ENCODE measurements at regions not wholly inside any gene's neighbourhood (a gene's known extent, or its start where the extent isn't known, plus 50 kb on each side); places are given as distances from the start of the nearest gene placed in this dataset.

- Histone ChIP-seq H3K4me3 (no peak overlapping the region), H3K79me2 (ENCODE audit: low read depth) (no peaks in the 10 kb centered on the region), H3F3A (ENCODE audit: insufficient read depth, low read depth) (no peaks in the 10 kb centered on the region), H3K27me3 (ENCODE audit: insufficient read depth, low read depth) (peaks cover 30% of the 10 kb centered on the region), H3K9me3 (ENCODE audit: insufficient read depth, low read depth) (no peaks in the 10 kb centered on the region), H3K36me3 (ENCODE audit: low read depth) (no peaks in the 10 kb centered on the region), H4K20me1 (ENCODE audit: insufficient read depth) (no peaks in the 10 kb centered on the region), H3K4me2 (no peak overlapping the region), H3K27ac (no peak overlapping the region), H3K9me2 (ENCODE audit: insufficient read depth) (no peaks in the 10 kb centered on the region), H2AFZ (no peak overlapping the region), H3K4me1 (replicated peaks; ENCODE audit: insufficient read depth) (no peaks in the 10 kb centered on the region)
- no TSS peak for BruUV-seq (replicated peaks)
- intact Hi-C loops (cut with micrococcal nuclease; ENCODE audit: unreplicated experiment) = no loop called here
- ChIA-PET POLR2A (ENCODE audit: unreplicated experiment) (no interaction called here), CTCF (no interaction called here)
- TF ChIP-seq CTCF (conservative IDR thresholded peaks at IDR 0.05) = no peak
- no peak for TF ChIP-seq EZH2 (IDR thresholded peaks at IDR 0.05; ENCODE audit: low read depth)
- DNase-seq = no peak
These were observed 51.9 kb upstream of the PTPRS start for GRCh38 chr19:5392486-5392885.

GRCh38 chr19:5393088-5393487 is 52.5 kb upstream of the PTPRS start:
- H3K36me3 ChIP-seq (ENCODE audit: low read depth) = no peaks in the 10 kb centered on the region
- no TSS peak for BruUV-seq (replicated peaks)
- no peaks in the 10 kb centered on the region for H3K9me3 ChIP-seq (ENCODE audit: insufficient read depth, low read depth)
- no peak for TF ChIP-seq CTCF (conservative IDR thresholded peaks at IDR 0.05)
- no peak for TF ChIP-seq EZH2 (IDR thresholded peaks at IDR 0.05; ENCODE audit: low read depth)
- no peak overlapping the region for H3K4me2 ChIP-seq
- no peaks in the 10 kb centered on the region for H3K79me2 ChIP-seq (ENCODE audit: low read depth)
- DNase-seq = no peak
- H3K27me3 ChIP-seq (ENCODE audit: insufficient read depth, low read depth) = peaks cover 36% of the 10 kb centered on the region
- H2AFZ ChIP-seq = no peak overlapping the region
- H3K27ac ChIP-seq = no peak overlapping the region
- H3K4me3 ChIP-seq = no peak overlapping the region
- no peaks in the 10 kb centered on the region for H3K4me1 ChIP-seq (replicated peaks; ENCODE audit: insufficient read depth)
- H3K9me2 ChIP-seq (ENCODE audit: insufficient read depth) = no peaks in the 10 kb centered on the region
- ChIA-PET POLR2A (ENCODE audit: unreplicated experiment) (no interaction called here), CTCF (no interaction called here)
- no peaks in the 10 kb centered on the region for H4K20me1 ChIP-seq (ENCODE audit: insufficient read depth)
- no peaks in the 10 kb centered on the region for H3F3A ChIP-seq (ENCODE audit: insufficient read depth, low read depth)
- intact Hi-C loops (cut with micrococcal nuclease; ENCODE audit: unreplicated experiment) = no loop called here

- CTCF ChIA-PET = no interaction called here
- peaks cover 50% of the 10 kb centered on the region for H3K27me3 ChIP-seq (ENCODE audit: insufficient read depth, low read depth)
- H3K4me2 ChIP-seq = no peak overlapping the region
- H3F3A ChIP-seq (ENCODE audit: insufficient read depth, low read depth) = no peaks in the 10 kb centered on the region
- H3K9me3 ChIP-seq (ENCODE audit: insufficient read depth, low read depth) = no peaks in the 10 kb centered on the region
- no peaks in the 10 kb centered on the region for H3K79me2 ChIP-seq (ENCODE audit: low read depth)
- BruUV-seq (replicated peaks) = no TSS peak
- POLR2A ChIA-PET (ENCODE audit: unreplicated experiment) = no interaction called here
- H2AFZ ChIP-seq = no peak overlapping the region
- no peak overlapping the region for H3K4me3 ChIP-seq
- no peaks in the 10 kb centered on the region for H3K4me1 ChIP-seq (replicated peaks; ENCODE audit: insufficient read depth)
- no peaks in the 10 kb centered on the region for H3K9me2 ChIP-seq (ENCODE audit: insufficient read depth)
- no peak for TF ChIP-seq EZH2 (IDR thresholded peaks at IDR 0.05; ENCODE audit: low read depth)
- TF ChIP-seq CTCF (conservative IDR thresholded peaks at IDR 0.05) = no peak
- H4K20me1 ChIP-seq (ENCODE audit: insufficient read depth) = no peaks in the 10 kb centered on the region
- intact Hi-C loops (cut with micrococcal nuclease; ENCODE audit: unreplicated experiment) = no loop called here
- DNase-seq = no peak
- no peaks in the 10 kb centered on the region for H3K36me3 ChIP-seq (ENCODE audit: low read depth)
- no peak overlapping the region for H3K27ac ChIP-seq
These were observed 54.2 kb upstream of the PTPRS start for GRCh38 chr19:5394551-5395505.

All from PC-9 (cell line).